Smooth muscle cell (in vitro differentiated cells): ENCODE measurements at regions not wholly inside any gene's neighbourhood (a gene's known extent, or its start where the extent isn't known, plus 50 kb on each side); places are given as distances from the start of the nearest gene placed in this dataset.

ENCODE experiments used
- DNase-seq: peaks from one replicate; lab custom pipeline; 2025; ENCODE audit not compliant: unreplicated experiment; lab: John Stamatoyannopoulos, UW
- H2AFZ ChIP-seq: fragments of 200-600 bp; sonication (generic); 2 replicates; pipeline ENCODE4 v1.6.0; 2016; ENCODE audit warnings: antibody characterized with exemption, low read depth, mild to moderate bottlenecking
- H3F3A ChIP-seq: fragments of 200-600 bp; sonication (generic); 2 replicates; pipeline ENCODE4 v1.6.0; 2017; ENCODE audit warnings: antibody characterized with exemption, low read depth
- H3K27ac ChIP-seq: fragments of 200-600 bp; sonication (generic); 2 replicates; pipeline ENCODE4 v1.5.1; 2016; ENCODE audit warnings: low read depth, mild to moderate bottlenecking
- H3K27me3 ChIP-seq: fragments of 200-600 bp; sonication (generic); 2 replicates; pipeline ENCODE4 v1.6.1; 2016; ENCODE audit warnings: low read depth, mild to moderate bottlenecking
- H3K36me3 ChIP-seq: fragments of 200-600 bp; sonication (generic); 2 replicates; pipeline ENCODE4 v1.5.1; 2016; ENCODE audit warnings: low read depth
- H3K4me1 ChIP-seq: fragments of 200-600 bp; sonication (generic); 2 replicates; pipeline ENCODE4 v1.5.1; 2016; ENCODE audit warnings: low read depth
- H3K4me2 ChIP-seq: fragments of 200-600 bp; sonication (generic); 2 replicates; pipeline ENCODE4 v1.6.0; 2016; ENCODE audit warnings: mild to moderate bottlenecking
- H3K4me3 ChIP-seq: fragments of 200-600 bp; sonication (generic); 2 replicates; pipeline ENCODE4 v1.5.1; 2016; ENCODE audit warnings: mild to moderate bottlenecking
- H3K79me2 ChIP-seq: fragments of 200-600 bp; sonication (generic); 2 replicates; pipeline ENCODE4 v1.6.0; 2016; ENCODE audit warnings: low read depth, mild to moderate bottlenecking
- H3K9ac ChIP-seq: fragments of 200-600 bp; sonication (generic); 2 replicates; pipeline ENCODE4 v1.6.0; 2016; ENCODE audit warnings: low read depth
- H3K9me3 ChIP-seq: fragments of 200-600 bp; sonication (generic); replicated peaks from 2 replicates; pipeline ENCODE4 v1.5.1; 2016; ENCODE audit warnings: low read depth
- H4K20me1 ChIP-seq: fragments of 200-600 bp; sonication (generic); 2 replicates; pipeline ENCODE4 v1.6.0; 2016; ENCODE audit warnings: low read depth
- CTCF ChIP-seq: fragments of 200-600 bp; sonication (generic); IDR thresholded peaks from 2 replicates; pipeline ENCODE4 v1.5.1; 2017; ENCODE audit warnings: borderline replicate concordance, mild to moderate bottlenecking, antibody characterized with exemption; ENCODE audit not compliant: insufficient read depth, poor library complexity, severe bottlenecking
- WGBS: methylation state at CpG from one replicate; pipeline ENCODE4 v1.1.7; 2016; ENCODE audit warnings: low lambda C conversion rate; 5-methylcytosine and 5-hydroxymethylcytosine counted together

GRCh38 chr18:32553640-32554365 lies 83.1 kb upstream of the GAREM1 start:
- H4K20me1 ChIP-seq: no peaks in the 10 kb centered on the region
- H3K4me1 ChIP-seq: no peaks in the 10 kb centered on the region
- no peak overlapping the region for H3K4me3 ChIP-seq
- no peak for DNase-seq
- no peak overlapping the region for H2AFZ ChIP-seq
- H3K27ac ChIP-seq: no peak overlapping the region
- TF ChIP-seq CTCF: no peak
- WGBS: 63% methylated on average over 3 of the region's 3 CpGs
- H3K36me3 ChIP-seq: no peaks in the 10 kb centered on the region
- no peak overlapping the region for H3K4me2 ChIP-seq
- H3K9me3 ChIP-seq: no peaks in the 10 kb centered on the region
- no peaks in the 10 kb centered on the region for H3K27me3 ChIP-seq
- no peaks in the 10 kb centered on the region for H3F3A ChIP-seq
- H3K9ac ChIP-seq: no peak overlapping the region
- no peaks in the 10 kb centered on the region for H3K79me2 ChIP-seq

GRCh38 chr18:32553174-32553573 lies 82.5 kb upstream of the GAREM1 start:
- Histone ChIP-seq H3K27me3 (peaks cover 2% of the 10 kb centered on the region), H3K4me2 (no peak overlapping the region), H2AFZ (no peak overlapping the region), H3K4me1 (peaks cover 4% of the 10 kb centered on the region), H3K4me3 (no peak overlapping the region), H3K27ac (no peak overlapping the region), H3K9me3 (no peaks in the 10 kb centered on the region), H4K20me1 (no peaks in the 10 kb centered on the region), H3K79me2 (no peaks in the 10 kb centered on the region), H3K9ac (no peak overlapping the region), H3K36me3 (no peaks in the 10 kb centered on the region), H3F3A (no peaks in the 10 kb centered on the region)
- DNase-seq: no peak
- no peak for TF ChIP-seq CTCF
- WGBS: 63% methylated on average over 5 of the region's 5 CpGs

GRCh38 chr18:32552421-32553030 lies 81.8 kb upstream of the GAREM1 start:
- no peak overlapping the region for H3K4me3 ChIP-seq
- H3K36me3 ChIP-seq: no peaks in the 10 kb centered on the region
- peaks cover 2% of the 10 kb centered on the region for H3K27me3 ChIP-seq
- no peak overlapping the region for H3K4me2 ChIP-seq
- peaks cover 6% of the 10 kb centered on the region for H3K4me1 ChIP-seq
- TF ChIP-seq CTCF: peak; percentile 76
- no peaks in the 10 kb centered on the region for H3K79me2 ChIP-seq
- 37% methylated on average over 4 of the region's 4 CpGs for WGBS
- no peaks in the 10 kb centered on the region for H4K20me1 ChIP-seq
- H3K9me3 ChIP-seq: no peaks in the 10 kb centered on the region
- no peak for DNase-seq
- H3K9ac ChIP-seq: no peak overlapping the region
- no peak overlapping the region for H3K27ac ChIP-seq
- no peaks in the 10 kb centered on the region for H3F3A ChIP-seq
- no peak overlapping the region for H2AFZ ChIP-seq

- WGBS: 24% methylated on average over 4 of the region's 4 CpGs
- no peak overlapping the region for H2AFZ ChIP-seq
- no peaks in the 10 kb centered on the region for H3K36me3 ChIP-seq
- peaks cover 6% of the 10 kb centered on the region for H3K4me1 ChIP-seq
- H3K9ac ChIP-seq: no peak overlapping the region
- H3K9me3 ChIP-seq: no peaks in the 10 kb centered on the region
- no peak overlapping the region for H3K27ac ChIP-seq
- no peaks in the 10 kb centered on the region for H3F3A ChIP-seq
- H3K4me2 ChIP-seq: no peak overlapping the region
- no peaks in the 10 kb centered on the region for H3K79me2 ChIP-seq
- no peaks in the 10 kb centered on the region for H4K20me1 ChIP-seq
- H3K27me3 ChIP-seq: peaks cover 9% of the 10 kb centered on the region
- H3K4me3 ChIP-seq: no peak overlapping the region
- DNase-seq: no peak
- TF ChIP-seq CTCF: no peak
These were observed 80.3 kb upstream of the GAREM1 start for GRCh38 chr18:32550963-32551362.
